ENCODE measurements at regions not wholly inside any gene's neighbourhood (a gene's known extent, or its start where the extent isn't known, plus 50 kb on each side); places are given as distances from the start of the nearest gene placed in this dataset.
"Not testable (repeated sequence)": the region's sequence is repeated elsewhere in the genome, so short reads cannot be mapped to it uniquely, and the experiment has no call there.

DNA sequence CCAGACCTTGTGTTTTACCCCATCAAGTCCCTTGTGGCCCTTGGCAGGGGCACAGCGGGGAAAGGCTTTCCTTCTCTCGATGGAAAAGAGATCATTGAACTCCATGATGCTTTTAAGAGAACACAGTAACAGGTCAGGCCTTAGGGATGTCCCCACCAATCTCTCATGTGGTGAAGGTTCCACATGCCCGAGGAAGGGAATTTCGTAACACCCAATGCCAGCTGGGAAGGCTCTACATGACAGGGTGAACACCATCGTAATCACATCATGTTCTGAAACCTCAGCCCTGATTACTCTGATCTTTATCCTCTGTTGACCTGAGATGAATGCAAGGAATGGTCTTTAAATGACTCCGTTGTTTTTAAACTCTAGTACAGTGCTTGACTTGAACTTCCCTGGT is 105.5 kb upstream of the SPAG17 start:
- no peak for DNase-seq (ENCODE audit: low read depth)
- in situ Hi-C loops (cut with HindIII; ENCODE audit: low pct_unique_long_range_greater_than_20kb, low sequenced_read_pairs), result no loop called here

GRCh38 chr1:118290046-118290445 is 105.0 kb upstream of the SPAG17 start:
- no peak for DNase-seq (ENCODE audit: low read depth)
- in situ Hi-C loops (cut with HindIII; ENCODE audit: low pct_unique_long_range_greater_than_20kb, low sequenced_read_pairs), result no loop called here

- DNase-seq (ENCODE audit: low read depth); in situ Hi-C loops (cut with HindIII; ENCODE audit: low pct_unique_long_range_greater_than_20kb, low sequenced_read_pairs): not testable (repeated sequence)
Measured at GRCh38 chr1:118280656-118281055, 95.6 kb upstream of the SPAG17 start.

- no peak for DNase-seq (ENCODE audit: low read depth)
- in situ Hi-C loops (cut with HindIII; ENCODE audit: low pct_unique_long_range_greater_than_20kb, low sequenced_read_pairs), result no loop called here
Measured at GRCh38 chr1:118275472-118276115, 90.6 kb upstream of the SPAG17 start.

GRCh38 chr1:118272884-118273283 is 87.9 kb upstream of the SPAG17 start:
- no peak for DNase-seq (ENCODE audit: low read depth)
- in situ Hi-C loops (cut with HindIII; ENCODE audit: low pct_unique_long_range_greater_than_20kb, low sequenced_read_pairs), result no loop called here

DNA sequence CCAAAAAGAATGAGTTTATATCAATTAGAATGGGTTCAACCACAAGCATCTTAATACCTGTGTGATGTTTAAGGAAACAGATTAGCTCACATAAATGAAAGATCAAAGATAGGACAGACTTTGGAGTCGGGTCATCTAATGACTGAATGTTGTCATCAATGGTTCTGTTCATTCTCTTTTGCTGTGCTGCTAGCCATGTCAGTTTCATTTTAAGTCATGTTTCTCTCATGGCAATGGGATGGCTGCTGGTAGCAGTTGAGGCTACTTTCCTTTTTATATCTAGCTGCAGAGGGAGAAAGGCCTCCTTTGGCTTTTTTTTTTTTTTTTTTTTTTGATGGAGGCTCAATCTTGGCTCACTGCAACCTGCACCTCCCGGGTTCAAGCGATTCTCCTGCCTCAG is 86.9 kb upstream of the SPAG17 start:
- no peak for DNase-seq (ENCODE audit: low read depth)
- in situ Hi-C loops (cut with HindIII; ENCODE audit: low pct_unique_long_range_greater_than_20kb, low sequenced_read_pairs), result no loop called here

- in situ Hi-C loops (cut with HindIII; ENCODE audit: low pct_unique_long_range_greater_than_20kb, low sequenced_read_pairs), result no loop called here
- no peak for DNase-seq (ENCODE audit: low read depth)
Measured at GRCh38 chr1:118269598-118269997, 84.6 kb upstream of the SPAG17 start.

DNA sequence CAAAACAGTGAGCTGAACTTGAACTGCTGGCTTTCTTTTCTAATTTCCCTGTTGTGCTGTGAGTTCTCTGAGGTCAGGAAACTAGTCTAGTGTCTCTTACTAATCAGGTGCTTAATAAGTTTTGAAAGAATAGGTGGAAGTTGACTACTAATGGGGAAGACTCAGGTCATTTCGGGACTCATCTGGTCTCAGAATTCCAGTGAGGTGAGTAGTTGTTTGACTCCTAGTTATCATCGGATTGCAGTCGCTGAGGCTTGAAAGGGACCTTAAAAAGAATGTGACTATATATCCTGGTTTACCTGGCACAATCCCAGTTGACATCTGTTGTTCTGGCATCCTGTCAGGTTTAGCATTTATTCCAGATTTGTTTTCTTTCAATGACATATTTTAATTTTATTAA is 81.4 kb upstream of the SPAG17 start:
- DNase-seq (ENCODE audit: low read depth), result no peak
- in situ Hi-C loops (cut with HindIII; ENCODE audit: low pct_unique_long_range_greater_than_20kb, low sequenced_read_pairs), result no loop called here

GRCh38 chr1:118264343-118264742 is 79.3 kb upstream of the SPAG17 start:
- DNase-seq (ENCODE audit: low read depth), result no peak
- in situ Hi-C loops (cut with HindIII; ENCODE audit: low pct_unique_long_range_greater_than_20kb, low sequenced_read_pairs), result no loop called here

GRCh38 chr1:118262865-118263264 is 77.8 kb upstream of the SPAG17 start:
- DNase-seq (ENCODE audit: low read depth), result no peak
- in situ Hi-C loops (cut with HindIII; ENCODE audit: low pct_unique_long_range_greater_than_20kb, low sequenced_read_pairs), result no loop called here

DNA sequence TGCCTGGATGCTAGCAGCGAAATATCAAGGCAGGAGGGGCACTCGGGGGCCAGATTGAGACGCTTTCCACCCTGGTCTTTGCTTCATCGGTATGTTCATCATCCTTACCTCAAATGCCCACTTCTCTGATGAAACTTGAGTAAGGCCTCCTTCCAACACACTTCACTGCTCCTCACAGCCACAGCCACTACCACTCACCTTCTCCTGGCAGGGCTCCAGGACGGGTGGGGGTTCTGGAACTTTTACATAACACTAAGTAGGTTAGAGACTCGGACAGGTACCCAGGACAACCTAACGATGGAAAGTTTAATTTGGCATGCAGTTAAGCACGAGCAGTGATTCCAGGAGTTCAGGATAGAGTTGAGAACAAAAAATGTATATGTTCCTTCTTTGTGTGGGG is 73.9 kb upstream of the SPAG17 start:
- in situ Hi-C loops (cut with HindIII; ENCODE audit: low pct_unique_long_range_greater_than_20kb, low sequenced_read_pairs), result no loop called here
- no peak for DNase-seq (ENCODE audit: low read depth)

DNA sequence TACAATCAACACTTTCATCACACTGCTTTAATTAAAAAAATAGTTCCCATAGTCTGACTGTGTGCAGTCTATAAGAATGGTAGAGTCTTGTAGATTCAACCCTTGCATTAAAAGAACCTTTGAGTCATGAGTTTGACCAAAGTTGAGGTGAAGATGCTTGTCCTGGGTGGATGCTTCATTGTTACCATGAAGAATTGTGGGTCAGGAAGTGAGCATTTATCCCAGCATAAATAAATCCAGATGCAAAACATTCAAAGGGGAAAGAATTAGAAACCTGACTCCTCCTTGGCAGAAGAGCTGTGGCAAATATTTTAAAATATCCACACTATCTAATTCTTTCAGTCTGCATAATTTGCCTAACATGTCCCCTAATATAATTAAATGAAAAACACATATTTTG is 72.9 kb upstream of the SPAG17 start:
- DNase-seq (ENCODE audit: low read depth), result no peak
- in situ Hi-C loops (cut with HindIII; ENCODE audit: low pct_unique_long_range_greater_than_20kb, low sequenced_read_pairs), result no loop called here

DNA sequence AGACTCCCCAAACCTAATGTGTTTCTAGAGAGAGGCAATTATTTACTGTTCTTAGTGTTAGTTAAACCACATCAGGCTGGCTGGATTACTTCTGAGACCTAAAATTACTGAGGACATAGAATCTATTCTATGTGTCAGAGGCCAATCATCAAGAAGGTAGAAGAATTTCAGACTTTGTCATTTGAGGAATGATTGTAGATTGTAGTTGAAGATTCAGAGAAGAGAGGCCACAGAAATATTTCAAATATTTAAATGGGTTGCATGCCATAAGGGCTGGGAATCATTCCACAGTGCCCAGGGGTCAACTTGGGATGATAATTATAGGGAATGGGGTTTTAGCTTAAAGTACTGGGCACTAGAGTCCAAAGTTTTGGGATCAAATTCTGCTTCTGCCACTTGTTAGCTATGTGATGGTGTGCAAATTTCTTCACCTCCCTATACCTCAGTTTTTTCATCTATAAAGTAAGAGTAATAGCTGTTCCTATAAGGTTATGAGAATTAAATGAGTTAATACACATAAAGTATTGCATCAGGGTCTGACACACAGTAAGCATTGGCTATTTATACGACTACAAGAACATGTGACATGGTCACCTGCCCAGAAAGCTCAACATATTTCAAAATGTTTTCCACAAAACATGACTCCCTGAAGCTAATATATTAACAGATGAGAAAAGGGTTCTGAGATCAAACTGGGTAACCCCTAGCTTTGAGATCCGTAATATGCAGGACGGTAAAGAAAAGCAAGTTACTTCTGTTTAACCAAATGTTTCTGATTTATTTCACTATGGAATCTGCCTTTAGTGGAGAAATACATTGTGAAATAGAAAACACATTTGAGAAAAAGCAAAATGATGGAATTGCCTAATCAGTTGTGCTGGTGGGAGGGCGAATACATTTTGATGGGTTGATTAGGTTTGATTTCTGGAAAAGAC is 69.7 kb upstream of the SPAG17 start:
- no peak for DNase-seq (ENCODE audit: low read depth)
- in situ Hi-C loops (cut with HindIII; ENCODE audit: low pct_unique_long_range_greater_than_20kb, low sequenced_read_pairs), result no loop called here

DNA sequence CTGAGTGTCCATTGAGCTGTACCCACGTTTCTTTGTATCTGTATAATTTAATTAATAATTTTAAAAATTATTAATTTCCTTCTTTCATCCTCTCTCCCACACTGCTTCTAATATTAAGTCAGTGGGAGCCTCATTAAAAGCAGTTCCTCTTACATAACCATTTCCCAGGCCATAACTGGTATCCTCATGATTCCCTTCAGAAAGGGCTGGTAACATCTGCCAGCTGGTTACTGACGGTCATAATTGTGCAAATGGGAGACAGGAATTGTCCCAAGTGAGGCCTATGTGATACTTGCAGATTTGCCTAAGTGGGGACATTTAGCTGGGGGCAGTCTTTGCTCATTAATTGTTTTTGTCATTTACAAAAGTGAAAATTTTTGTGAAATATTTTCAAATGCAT is 69.0 kb upstream of the SPAG17 start:
- in situ Hi-C loops (cut with HindIII; ENCODE audit: low pct_unique_long_range_greater_than_20kb, low sequenced_read_pairs), result no loop called here
- DNase-seq (ENCODE audit: low read depth), result no peak

DNA sequence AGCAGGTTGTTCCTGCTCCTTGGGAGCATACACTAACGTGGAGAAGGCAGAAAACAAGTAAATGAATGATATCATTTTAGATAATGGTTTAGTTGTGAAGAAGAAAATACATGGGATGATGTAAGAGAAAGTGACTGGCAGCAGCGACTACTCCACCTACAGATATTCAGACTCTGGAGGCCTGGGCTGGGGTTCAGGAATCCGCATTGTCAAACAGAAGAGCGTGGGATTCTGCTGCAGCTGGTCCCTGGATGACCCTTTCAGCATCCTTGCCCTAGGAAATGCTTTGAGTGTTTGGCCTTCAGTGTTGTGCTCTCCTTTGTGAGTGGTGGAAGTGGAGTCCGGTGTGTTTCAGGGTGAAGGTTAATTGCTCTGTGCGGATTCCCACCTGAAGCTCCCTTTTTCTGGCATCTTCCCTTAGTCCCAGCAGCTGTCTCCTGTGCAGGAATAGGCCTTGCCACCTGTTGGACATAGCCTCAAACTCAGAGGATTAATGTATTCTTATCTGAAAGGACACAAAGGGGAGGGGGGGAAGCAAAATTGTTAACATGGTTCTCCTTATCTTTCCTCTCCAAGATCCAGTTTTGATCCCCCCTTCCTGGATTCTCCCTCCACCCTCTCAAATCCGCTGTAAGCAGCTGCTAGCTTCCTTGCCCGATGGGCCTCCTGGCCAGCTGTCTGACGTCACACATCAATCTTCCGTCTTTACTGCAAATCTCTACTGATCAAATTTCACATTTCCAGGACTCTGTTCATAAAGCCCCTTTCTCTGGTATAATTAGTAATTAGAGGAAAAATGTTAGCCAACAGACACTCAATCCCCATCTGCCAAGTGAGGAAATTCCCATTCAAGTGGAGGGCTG is 68.3 kb upstream of the SPAG17 start:
- in situ Hi-C loops (cut with HindIII; ENCODE audit: low pct_unique_long_range_greater_than_20kb, low sequenced_read_pairs), result no loop called here
- no peak for DNase-seq (ENCODE audit: low read depth)

DNA sequence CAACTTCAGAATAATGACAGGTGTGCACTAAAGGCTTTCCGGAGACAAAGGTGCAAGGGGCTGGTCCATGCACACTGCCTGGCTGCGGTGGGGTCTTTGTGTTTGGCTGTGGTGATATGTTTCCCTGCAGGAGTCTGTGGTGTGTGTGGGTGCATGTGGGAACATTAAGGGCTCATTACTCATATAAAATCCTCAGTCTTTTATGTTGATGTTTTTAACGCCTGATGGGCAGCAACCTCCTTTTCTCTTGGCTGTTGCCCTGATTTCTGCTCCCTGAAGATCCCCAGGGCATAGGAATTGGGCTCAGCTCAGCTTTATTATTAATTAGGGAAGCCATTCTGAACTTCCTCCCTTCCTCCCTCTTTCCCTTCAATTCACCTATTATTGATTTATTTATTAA is 67.6 kb upstream of the SPAG17 start:
- in situ Hi-C loops (cut with HindIII; ENCODE audit: low pct_unique_long_range_greater_than_20kb, low sequenced_read_pairs), result no loop called here
- no peak for DNase-seq (ENCODE audit: low read depth)

- in situ Hi-C loops (cut with HindIII; ENCODE audit: low pct_unique_long_range_greater_than_20kb, low sequenced_read_pairs), result no loop called here
- DNase-seq (ENCODE audit: low read depth), result no peak
Measured at GRCh38 chr1:118250232-118250631, 65.2 kb upstream of the SPAG17 start.

GRCh38 chr1:118249641-118250040 is 64.6 kb upstream of the SPAG17 start:
- in situ Hi-C loops (cut with HindIII; ENCODE audit: low pct_unique_long_range_greater_than_20kb, low sequenced_read_pairs), result no loop called here
- DNase-seq (ENCODE audit: low read depth), result no peak

DNA sequence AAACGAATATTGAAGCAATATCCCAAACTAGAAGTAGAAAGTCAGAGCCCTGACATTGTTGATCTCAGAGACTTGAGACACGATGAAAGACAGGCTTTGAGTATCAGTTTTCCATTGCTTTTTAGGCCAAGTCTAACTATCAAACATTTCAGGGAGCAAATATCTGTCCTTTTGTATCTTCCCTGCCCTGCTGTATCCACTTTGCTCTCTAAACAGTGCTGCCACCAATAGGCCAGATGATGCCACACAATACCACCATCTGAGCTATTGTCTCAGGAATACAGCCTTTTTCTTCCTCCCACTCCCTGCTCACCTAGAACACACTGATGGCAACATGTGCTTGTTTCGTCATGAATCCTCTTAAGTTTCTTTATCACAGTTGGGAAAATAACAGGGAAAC is 62.6 kb upstream of the SPAG17 start:
- in situ Hi-C loops (cut with HindIII; ENCODE audit: low pct_unique_long_range_greater_than_20kb, low sequenced_read_pairs), result no loop called here
- DNase-seq (ENCODE audit: low read depth), result no peak

Data from Caki2 (cell line).